ENCODE measurements at regions not wholly inside any gene's neighbourhood (a gene's known extent, or its start where the extent isn't known, plus 50 kb on each side); places are given as distances from the start of the nearest gene placed in this dataset.

DNA sequence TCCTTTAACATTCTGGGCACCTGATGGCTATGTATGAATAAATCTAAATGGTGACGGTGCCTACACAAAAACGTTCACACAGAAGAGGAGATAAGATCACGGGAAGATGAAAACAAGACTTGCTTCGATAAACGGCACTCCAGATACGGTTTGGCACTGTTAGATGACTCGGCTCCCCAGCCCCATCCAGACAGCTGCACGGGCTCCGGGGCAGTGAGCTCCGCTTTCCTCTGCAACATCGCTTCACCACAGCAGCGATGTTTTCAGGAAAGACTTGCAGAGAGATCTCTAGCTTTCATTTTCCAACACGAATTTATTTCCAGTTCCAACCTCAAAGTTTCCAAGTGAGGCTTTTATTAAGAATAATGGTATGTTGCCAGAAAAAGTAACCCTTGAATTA is 132.1 kb downstream of the KLF6 start:
- H3K4me3 ChIP-seq (ENCODE audit: low read depth, low read length): no peak overlapping the region

DNA sequence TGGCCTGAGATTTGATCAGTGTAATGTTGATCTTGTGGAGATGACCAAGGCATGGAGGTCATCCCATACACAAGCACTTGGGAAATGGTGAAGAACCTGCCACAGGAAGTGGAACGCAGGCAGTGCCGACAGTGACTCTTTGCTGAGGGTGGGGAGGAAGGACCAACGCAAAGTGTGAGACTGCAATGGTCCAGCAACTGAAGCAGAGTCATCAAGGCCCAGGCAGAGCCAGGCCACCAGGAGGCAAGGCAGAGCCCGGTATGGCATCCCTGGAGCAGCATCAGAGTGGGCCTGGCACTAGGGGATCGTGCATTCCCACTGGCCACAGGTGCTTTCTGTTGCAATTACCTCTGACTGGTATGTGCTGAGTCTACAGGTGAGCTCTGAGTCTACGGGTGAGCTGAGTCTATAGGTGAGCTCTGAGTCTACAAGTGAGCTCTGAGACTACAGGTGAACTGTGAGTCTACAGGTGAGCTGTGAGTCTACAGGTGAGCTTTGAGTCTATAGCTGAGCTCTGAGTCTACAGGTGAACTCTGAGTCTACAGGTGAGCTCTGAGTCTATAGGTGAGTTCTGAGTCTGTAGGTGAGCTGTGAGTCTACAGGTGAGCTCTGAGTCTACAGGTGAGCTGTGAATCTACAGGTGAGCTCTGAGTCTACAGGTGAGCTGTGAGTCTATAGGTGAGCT is 132.9 kb downstream of the KLF6 start:
- no peak overlapping the region for H3K27ac ChIP-seq
- H3K27me3 ChIP-seq (ENCODE audit: insufficient read depth, low read depth, severe bottlenecking): no peaks in the 10 kb centered on the region
- H3K36me3 ChIP-seq: no peaks in the 10 kb centered on the region
- no peak for DNase-seq
- no peak overlapping the region for H3K4me3 ChIP-seq (ENCODE audit: low read depth, low read length)
- H3K9me3 ChIP-seq (ENCODE audit: severe bottlenecking): no peaks in the 10 kb centered on the region
- TF ChIP-seq, protein P1, sequence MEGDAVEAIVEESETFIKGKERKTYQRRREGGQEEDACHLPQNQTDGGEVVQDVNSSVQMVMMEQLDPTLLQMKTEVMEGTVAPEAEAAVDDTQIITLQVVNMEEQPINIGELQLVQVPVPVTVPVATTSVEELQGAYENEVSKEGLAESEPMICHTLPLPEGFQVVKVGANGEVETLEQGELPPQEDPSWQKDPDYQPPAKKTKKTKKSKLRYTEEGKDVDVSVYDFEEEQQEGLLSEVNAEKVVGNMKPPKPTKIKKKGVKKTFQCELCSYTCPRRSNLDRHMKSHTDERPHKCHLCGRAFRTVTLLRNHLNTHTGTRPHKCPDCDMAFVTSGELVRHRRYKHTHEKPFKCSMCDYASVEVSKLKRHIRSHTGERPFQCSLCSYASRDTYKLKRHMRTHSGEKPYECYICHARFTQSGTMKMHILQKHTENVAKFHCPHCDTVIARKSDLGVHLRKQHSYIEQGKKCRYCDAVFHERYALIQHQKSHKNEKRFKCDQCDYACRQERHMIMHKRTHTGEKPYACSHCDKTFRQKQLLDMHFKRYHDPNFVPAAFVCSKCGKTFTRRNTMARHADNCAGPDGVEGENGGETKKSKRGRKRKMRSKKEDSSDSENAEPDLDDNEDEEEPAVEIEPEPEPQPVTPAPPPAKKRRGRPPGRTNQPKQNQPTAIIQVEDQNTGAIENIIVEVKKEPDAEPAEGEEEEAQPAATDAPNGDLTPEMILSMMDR (IDR thresholded peaks at IDR 0.05; ENCODE audit: low read depth, low read length): no peak

More for the DNA sequence above, 132.1 kb downstream of the KLF6 start:
- Histone ChIP-seq H3K9me3 (ENCODE audit: severe bottlenecking) (no peaks in the 10 kb centered on the region), H3K36me3 (no peaks in the 10 kb centered on the region), H3K27ac (no peak overlapping the region), H3K27me3 (ENCODE audit: insufficient read depth, low read depth, severe bottlenecking) (no peaks in the 10 kb centered on the region)
- TF ChIP-seq, protein P1 (IDR thresholded peaks at IDR 0.05; ENCODE audit: low read depth, low read length): no peak
- DNase-seq: no peak

DNA sequence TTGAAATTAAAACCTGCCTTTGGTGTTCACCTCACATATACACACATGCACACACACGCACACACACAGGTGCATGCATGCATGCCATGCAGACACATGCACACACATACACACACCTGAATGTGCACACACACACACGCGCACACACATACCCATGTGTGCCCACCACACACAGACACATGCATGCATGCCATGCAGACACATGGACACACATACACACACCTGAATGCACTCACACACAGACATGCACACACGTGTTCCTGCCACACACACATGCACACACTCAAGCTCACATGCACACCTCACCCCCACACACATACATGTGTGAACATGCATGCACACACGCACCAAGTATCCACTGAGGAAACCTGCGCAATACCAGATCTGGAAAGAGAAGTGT is 136.4 kb downstream of the KLF6 start:
- H3K27me3 ChIP-seq (ENCODE audit: insufficient read depth, low read depth, severe bottlenecking): no peaks in the 10 kb centered on the region
- TF ChIP-seq, protein P1 (IDR thresholded peaks at IDR 0.05; ENCODE audit: low read depth, low read length): no peak
- H3K36me3 ChIP-seq: no peaks in the 10 kb centered on the region
- H3K27ac ChIP-seq: no peak overlapping the region
- no peak overlapping the region for H3K4me3 ChIP-seq (ENCODE audit: low read depth, low read length)
- no peaks in the 10 kb centered on the region for H3K9me3 ChIP-seq (ENCODE audit: severe bottlenecking)
- no peak for DNase-seq

DNA sequence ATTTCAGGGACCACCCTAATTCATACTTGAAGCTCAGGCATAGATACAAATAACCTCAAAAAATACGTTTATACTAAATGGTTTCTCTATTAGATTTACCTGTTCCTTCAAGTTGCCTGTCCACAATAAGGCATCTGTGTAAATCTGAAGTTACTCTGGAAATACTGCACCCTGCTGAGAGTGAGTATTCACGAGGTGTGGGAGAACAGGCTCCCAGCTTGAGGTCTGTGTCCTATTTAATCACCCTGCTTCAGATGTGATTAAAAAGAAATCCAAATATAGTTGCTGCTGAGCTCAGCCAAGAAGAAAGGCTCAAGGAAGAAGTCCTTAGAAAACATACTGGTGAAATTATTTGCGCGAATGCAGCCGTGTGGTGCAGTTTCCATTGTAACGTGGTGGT is 136.8 kb downstream of the KLF6 start:
- H3K27me3 ChIP-seq (ENCODE audit: insufficient read depth, low read depth, severe bottlenecking): no peaks in the 10 kb centered on the region
- H3K36me3 ChIP-seq: no peaks in the 10 kb centered on the region
- no peak overlapping the region for H3K4me3 ChIP-seq (ENCODE audit: low read depth, low read length)
- TF ChIP-seq, protein P1 (IDR thresholded peaks at IDR 0.05; ENCODE audit: low read depth, low read length): no peak
- no peak for DNase-seq
- H3K9me3 ChIP-seq (ENCODE audit: severe bottlenecking): no peaks in the 10 kb centered on the region
- no peak overlapping the region for H3K27ac ChIP-seq

DNA sequence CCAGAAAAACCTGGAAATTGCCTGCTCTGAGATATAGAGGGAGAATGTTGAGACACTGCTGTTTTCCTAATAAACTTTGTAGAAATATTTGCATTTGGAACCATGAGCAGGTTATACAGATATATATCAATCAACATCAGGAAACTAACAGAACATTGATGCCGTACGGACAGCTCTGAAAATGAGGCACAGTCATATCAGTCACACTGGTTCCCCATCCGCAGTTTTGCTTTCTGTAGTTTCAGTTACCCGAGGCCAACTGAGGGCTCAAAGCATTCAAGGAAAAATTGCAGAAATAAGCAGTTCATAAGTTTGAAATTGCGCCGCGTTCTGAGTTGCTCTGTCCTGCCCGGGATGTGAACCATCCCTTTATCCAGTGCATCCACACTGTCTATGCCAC is 137.9 kb downstream of the KLF6 start:
- TF ChIP-seq, protein P1 (IDR thresholded peaks at IDR 0.05; ENCODE audit: low read depth, low read length): no peak
- no peaks in the 10 kb centered on the region for H3K36me3 ChIP-seq
- H3K27me3 ChIP-seq (ENCODE audit: insufficient read depth, low read depth, severe bottlenecking): no peaks in the 10 kb centered on the region
- H3K4me3 ChIP-seq (ENCODE audit: low read depth, low read length): no peak overlapping the region
- DNase-seq: no peak
- no peak overlapping the region for H3K27ac ChIP-seq
- no peaks in the 10 kb centered on the region for H3K9me3 ChIP-seq (ENCODE audit: severe bottlenecking)

DNA sequence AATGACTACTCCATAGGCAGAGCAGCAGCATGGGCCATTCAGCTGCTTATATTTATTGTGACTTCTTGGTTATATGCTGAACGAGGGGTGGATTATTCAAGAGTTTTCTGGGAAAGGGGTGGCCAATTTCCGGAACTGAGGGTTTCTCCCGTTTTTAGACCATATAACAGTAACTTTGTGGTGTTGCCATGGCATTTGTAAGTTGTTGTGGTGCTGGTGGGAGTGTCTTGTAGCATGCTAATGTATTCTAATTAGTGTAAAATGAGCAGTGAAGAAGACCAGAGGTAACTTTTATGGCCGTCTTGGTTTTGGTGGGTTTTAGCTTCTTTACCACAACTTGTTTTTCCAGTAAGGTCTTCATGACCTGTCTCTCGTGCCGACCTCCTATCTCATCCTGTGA is 139.6 kb downstream of the KLF6 start:
- TF ChIP-seq, protein P1 (IDR thresholded peaks at IDR 0.05; ENCODE audit: low read depth, low read length): no peak
- no peaks in the 10 kb centered on the region for H3K27me3 ChIP-seq (ENCODE audit: insufficient read depth, low read depth, severe bottlenecking)
- DNase-seq: no peak
- H3K4me3 ChIP-seq (ENCODE audit: low read depth, low read length): no peak overlapping the region
- no peak overlapping the region for H3K27ac ChIP-seq
- no peaks in the 10 kb centered on the region for H3K9me3 ChIP-seq (ENCODE audit: severe bottlenecking)
- no peaks in the 10 kb centered on the region for H3K36me3 ChIP-seq

All from WERI-Rb-1 (cell line).